HG02623 (cell line): ENCODE measurements at regions not wholly inside any gene's neighbourhood (a gene's known extent, or its start where the extent isn't known, plus 50 kb on each side); places are given as distances from the start of the nearest gene placed in this dataset.

Experiments
- ATAC-seq: cut with Tn5 transposase; IDR thresholded peaks from one replicate; pipeline ENCODE4 v1.9.1; 2021; ENCODE audit warnings: moderate library complexity; ENCODE audit not compliant: unreplicated experiment

GRCh38 chr2:150319658-150320555 is 167.6 kb downstream of the RND3 start:
- ATAC-seq, result no peak

GRCh38 chr2:150319085-150319484 is 168.4 kb downstream of the RND3 start:
- ATAC-seq, result no peak

- no peak for ATAC-seq
These were observed 175.2 kb downstream of the RND3 start for GRCh38 chr2:150312271-150312670.

- ATAC-seq, result no peak
These were observed 178.0 kb downstream of the RND3 start for GRCh38 chr2:150309311-150310080.

GRCh38 chr2:150307258-150307657 is 180.2 kb downstream of the RND3 start:
- ATAC-seq, result no peak

- ATAC-seq, result no peak
These were observed 184.2 kb downstream of the RND3 start for GRCh38 chr2:150303281-150303680.

GRCh38 chr2:150298571-150299305 is 188.7 kb downstream of the RND3 start:
- no peak for ATAC-seq

- no peak for ATAC-seq
These were observed 190.5 kb downstream of the RND3 start for GRCh38 chr2:150296770-150297546.

GRCh38 chr2:150295544-150295943 is 191.9 kb downstream of the RND3 start:
- ATAC-seq, result no peak

- no peak for ATAC-seq
These were observed 193.7 kb downstream of the RND3 start for GRCh38 chr2:150293771-150294170.

- no peak for ATAC-seq
These were observed 194.7 kb downstream of the RND3 start for GRCh38 chr2:150292807-150293206.

GRCh38 chr2:150292192-150292591 is 195.3 kb downstream of the RND3 start:
- ATAC-seq, result no peak

GRCh38 chr2:150286730-150287362 is 200.6 kb downstream of the RND3 start:
- ATAC-seq, result no peak

- ATAC-seq, result no peak
These were observed 203.4 kb downstream of the RND3 start for GRCh38 chr2:150284116-150284515.

GRCh38 chr2:150282771-150283371 is 204.6 kb downstream of the RND3 start:
- no peak for ATAC-seq

- ATAC-seq, result no peak
These were observed 205.1 kb downstream of the RND3 start for GRCh38 chr2:150282357-150282756.

- no peak for ATAC-seq
These were observed 207.2 kb downstream of the RND3 start for GRCh38 chr2:150280231-150280630.

- ATAC-seq, result no peak
These were observed 207.8 kb downstream of the RND3 start for GRCh38 chr2:150279686-150280085.

GRCh38 chr2:150276737-150277136 is 210.7 kb downstream of the RND3 start:
- ATAC-seq, result no peak

GRCh38 chr2:150274108-150274507 is 213.4 kb downstream of the RND3 start:
- no peak for ATAC-seq
